Neural cell (in vitro differentiated cells): ENCODE measurements at regions not wholly inside any gene's neighbourhood (a gene's known extent, or its start where the extent isn't known, plus 50 kb on each side); places are given as distances from the start of the nearest gene placed in this dataset.

ENCODE experiments used
- CTCF ChIP-seq: fragments of 450-650 bp; IDR thresholded peaks from 2 replicates; pipeline ENCODE4 v1.5.1; 2014; ENCODE audit warnings: antibody characterized with exemption, mild to moderate bottlenecking, moderate library complexity; ENCODE audit not compliant: poor library complexity, severe bottlenecking
- SMC3 ChIP-seq: fragments of 450-650 bp; conservative IDR thresholded peaks from 2 replicates; pipeline ENCODE4 v1.6.1; 2014; ENCODE audit warnings: antibody characterized with exemption, mild to moderate bottlenecking, moderate library complexity; ENCODE audit not compliant: poor library complexity

- TF ChIP-seq SMC3 (no peak), CTCF (no peak)
These were observed 676.4 kb upstream of the ADAMTS5 start for GRCh38 chr21:27643326-27643725.
